ENCODE measurements at regions not wholly inside any gene's neighbourhood (a gene's known extent, or its start where the extent isn't known, plus 50 kb on each side); places are given as distances from the start of the nearest gene placed in this dataset.
"Not testable (repeated sequence)": the region's sequence is repeated elsewhere in the genome, so short reads cannot be mapped to it uniquely, and the experiment has no call there.

DNA sequence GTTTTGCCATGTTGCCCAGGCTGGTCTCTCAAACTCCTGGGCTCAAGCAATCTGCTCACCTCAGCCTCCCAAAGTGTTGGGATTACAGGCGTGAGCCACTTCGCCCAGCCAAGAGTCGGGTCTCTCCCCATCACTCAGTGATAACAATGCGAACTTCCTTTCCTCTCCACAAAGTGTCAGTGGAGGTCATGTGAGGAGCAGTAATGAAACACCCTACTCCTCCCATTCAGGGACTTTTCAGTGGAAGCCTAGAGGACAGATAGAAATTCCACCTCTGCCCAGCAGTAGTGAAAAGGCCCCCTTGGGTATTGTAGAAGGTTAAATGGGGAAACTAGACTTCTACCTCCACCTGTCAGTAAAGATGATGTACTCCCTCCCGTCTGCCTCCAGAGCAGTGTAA lies 141.9 kb upstream of the STK26 start:
- DNase-seq (ENCODE audit: low read depth in 2 of 3, low spot score in 2 of 3): no peak

DNA sequence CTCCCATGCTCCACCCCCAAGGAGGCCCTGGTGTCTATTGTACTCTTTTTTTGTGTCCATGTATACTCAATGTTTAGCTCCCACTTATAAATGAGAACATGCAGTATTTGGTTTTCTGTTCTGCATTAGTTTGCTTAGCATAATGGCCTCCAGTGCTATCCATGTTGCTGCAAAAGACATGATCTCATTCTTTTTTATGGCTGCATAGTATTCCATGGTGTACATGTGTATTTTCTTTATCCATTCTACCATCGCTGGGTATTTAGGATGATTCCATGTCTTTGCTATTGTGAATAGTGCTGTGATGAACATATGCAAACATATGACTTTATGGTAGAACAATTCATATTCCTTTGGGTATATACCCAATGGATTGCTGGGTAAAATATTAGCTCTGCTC lies 138.1 kb upstream of the STK26 start:
- DNase-seq (ENCODE audit: low read depth in 2 of 3, low spot score in 2 of 3): not testable (repeated sequence)

DNA sequence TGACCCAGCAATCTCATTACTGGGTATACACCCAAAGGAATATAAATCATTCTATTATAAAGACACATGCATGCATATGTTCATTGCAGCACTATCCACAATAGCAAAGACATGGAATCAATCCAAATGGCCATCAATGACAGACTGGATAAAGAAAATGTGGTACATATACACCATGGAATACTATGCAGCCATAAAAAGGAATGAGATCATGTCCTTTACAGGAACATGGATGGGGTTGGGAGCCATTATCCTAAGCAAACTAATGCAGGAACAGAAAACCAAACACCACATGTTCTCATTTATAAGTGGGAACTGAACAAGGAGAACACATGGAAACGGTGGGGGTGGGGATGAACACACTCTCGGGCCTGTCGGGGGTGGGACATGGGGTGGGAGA lies 129.2 kb upstream of the STK26 start:
- DNase-seq (ENCODE audit: low read depth in 2 of 3, low spot score in 2 of 3): not testable (repeated sequence)

DNA sequence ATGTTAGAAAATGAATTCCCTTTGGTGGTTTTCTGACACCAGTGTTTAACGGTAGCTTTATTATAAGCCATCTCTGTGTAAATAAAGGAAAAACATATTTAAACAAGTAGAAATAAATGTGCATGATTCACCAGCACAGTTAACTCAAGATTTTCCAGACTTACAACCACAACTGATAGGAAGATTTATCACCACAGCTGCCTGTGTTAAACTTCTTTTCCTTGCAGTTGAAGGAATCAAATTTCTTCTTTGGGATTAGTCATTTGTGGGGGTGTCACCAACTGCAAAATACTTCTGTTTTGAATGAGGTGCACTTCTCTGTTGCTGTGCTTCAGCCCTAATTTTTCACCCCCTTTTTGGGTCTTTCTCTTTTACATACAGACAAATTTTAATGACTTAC lies 128.1 kb upstream of the STK26 start:
- DNase-seq (ENCODE audit: low read depth in 2 of 3, low spot score in 2 of 3): no peak

DNA sequence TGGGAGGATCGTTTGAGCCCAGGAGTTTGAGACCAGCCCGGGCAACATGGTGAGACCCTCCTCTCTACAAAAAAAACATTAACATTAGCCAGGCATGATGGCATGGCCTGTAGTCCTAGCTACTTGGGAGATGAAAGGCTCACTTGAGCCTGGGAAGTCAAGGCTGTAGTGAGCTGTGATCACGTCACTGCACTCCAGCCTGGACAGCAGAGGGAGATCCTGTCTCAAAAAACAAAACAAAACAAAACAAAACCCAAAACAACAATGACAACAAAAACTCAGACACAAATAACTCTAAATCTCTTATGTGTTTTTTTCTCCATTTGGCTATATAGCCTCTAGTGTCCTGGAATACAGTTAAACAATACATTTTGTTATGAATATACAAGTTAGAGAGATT lies 127.3 kb upstream of the STK26 start:
- DNase-seq (ENCODE audit: low read depth in 2 of 3, low spot score in 2 of 3): no peak

DNA sequence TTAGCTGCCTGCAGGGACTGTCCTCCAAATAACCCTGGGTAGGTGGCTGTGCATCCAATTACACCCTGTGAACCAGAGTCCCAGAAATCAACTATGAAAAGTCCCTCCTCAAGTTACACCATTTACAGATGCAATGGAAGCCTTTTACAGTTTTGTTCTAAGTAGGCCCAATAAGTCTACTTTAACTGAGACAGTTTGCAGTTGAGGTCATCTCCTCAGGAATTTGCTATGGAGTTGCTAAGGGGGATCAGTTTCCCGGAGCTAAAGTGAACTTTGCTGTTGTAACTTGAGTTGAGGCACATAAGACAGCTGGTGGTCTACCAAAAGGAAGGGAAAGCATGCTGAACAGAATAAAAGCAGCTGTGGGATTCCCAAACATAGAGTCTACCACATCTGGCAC lies 121.6 kb upstream of the STK26 start:
- no peak for DNase-seq (ENCODE audit: low read depth in 2 of 3, low spot score in 2 of 3)

DNA sequence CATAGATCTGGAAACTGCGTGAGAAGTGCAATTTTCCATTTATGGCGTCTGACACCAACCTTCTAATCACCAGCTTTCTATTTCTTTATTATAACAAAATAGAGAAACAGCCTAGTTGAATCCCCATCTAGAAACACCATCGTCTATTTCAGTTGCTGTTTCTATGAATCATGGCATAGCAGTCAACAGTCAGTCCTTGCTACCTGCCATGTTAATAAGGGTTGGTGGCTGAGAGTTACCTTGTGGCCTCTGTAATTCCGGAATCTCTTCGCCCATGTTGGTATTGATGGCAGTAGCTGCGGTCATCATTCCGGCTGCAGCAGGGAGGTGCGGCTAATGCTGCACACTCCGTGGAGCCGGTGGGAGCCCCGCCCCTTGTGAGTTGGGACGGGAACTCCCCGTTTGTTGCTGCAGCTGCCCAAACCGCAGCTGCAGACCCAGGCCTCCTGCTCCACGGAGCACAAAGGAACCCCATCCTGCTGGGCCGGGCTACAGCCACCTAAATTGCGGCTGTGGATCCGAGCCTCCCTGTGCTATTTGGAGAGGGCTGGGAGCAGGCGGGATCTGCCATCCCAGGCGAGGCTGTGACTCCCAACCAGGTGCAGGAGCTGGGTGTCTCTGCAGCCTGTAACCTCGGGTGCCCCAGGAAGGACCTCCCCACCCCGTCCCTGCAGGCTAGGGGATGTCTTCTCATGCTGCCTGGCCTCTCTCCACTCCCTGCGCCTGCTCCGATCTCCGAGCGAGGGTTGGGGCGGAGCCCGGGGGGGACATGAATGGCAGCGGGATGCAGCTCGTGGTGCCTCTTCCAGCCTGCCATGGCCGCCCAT lies 115.4 kb upstream of the STK26 start:
- no peak for DNase-seq (ENCODE audit: low read depth in 2 of 3, low spot score in 2 of 3)

DNA sequence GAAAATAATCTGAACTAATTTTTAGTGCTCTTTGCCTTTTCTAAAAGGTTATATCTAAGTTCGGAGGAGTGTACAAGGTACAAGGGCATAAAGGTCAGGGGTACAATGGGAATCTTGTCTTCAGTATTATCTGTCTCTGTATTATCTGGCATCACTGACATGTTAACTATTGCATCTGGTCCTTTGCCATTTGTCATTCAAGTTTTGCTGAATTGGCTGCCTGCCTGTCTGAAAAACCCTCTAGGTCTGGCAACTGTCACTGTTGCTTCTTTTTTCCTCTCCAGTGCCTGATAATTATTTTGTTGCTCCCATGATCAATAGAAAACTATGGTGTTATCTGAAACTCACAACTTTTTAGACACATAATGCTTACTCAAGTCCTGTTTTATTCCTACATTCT lies 112.5 kb upstream of the STK26 start:
- DNase-seq (ENCODE audit: low read depth in 2 of 3, low spot score in 2 of 3): no peak

DNA sequence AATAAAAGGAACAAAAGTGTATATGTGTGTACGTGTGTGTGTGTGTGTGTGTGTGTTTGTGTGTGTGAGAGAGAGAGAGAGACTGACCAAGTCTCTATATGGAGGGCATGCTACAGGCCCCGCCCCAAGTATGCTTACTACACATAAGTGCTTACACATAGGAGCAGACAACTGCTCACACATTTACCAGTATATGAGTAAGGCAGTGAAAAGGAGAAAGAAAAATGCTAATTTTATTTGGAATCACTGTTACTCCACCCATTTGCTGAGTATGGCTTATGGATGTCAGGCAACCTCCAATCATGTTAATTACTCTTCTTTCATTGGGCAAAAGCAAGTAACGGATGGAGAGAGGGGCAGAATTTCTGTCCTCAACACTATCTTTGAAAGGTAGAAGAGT lies 107.6 kb upstream of the STK26 start:
- DNase-seq (ENCODE audit: low read depth in 2 of 3, low spot score in 2 of 3): no peak

DNA sequence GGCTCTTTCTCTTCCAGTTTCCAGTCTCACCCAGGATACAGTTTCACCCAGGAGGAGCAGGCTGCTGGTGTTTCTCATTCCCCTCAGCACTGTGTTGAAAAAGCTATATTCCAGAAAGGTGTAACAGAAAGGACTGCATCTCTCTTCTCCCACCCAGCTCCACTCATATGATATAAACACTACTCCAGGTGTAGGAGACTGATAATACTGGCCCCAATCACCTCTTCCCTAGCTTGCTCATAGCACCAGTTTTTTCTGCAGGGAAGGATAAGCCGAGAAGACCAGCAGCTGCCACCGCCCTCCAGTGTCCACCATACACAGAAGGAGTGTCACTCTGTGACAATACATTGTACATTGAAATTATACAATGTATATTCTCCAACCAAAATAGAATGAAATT lies 105.5 kb upstream of the STK26 start:
- no peak for DNase-seq (ENCODE audit: low read depth in 2 of 3, low spot score in 2 of 3)

DNA sequence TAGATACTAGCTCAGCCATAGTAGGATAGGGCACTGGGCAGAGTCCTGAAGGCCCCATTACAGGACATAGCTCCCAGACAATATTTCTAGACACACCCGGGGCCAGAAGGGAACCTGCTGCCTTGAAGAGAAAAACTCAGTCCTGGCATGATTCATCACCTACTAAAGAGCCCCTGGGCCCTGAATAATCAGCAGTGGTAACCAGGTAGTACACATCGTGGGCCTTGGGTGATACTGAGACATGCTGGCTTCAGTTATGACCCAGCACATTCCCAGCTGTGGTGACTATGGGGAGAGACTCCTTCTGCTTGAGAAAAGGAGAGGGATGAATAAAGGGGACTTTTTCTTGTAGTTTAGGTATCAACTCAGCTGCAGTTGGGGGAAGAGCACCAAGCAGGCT lies 104.3 kb upstream of the STK26 start:
- no peak for DNase-seq (ENCODE audit: low read depth in 2 of 3, low spot score in 2 of 3)

DNA sequence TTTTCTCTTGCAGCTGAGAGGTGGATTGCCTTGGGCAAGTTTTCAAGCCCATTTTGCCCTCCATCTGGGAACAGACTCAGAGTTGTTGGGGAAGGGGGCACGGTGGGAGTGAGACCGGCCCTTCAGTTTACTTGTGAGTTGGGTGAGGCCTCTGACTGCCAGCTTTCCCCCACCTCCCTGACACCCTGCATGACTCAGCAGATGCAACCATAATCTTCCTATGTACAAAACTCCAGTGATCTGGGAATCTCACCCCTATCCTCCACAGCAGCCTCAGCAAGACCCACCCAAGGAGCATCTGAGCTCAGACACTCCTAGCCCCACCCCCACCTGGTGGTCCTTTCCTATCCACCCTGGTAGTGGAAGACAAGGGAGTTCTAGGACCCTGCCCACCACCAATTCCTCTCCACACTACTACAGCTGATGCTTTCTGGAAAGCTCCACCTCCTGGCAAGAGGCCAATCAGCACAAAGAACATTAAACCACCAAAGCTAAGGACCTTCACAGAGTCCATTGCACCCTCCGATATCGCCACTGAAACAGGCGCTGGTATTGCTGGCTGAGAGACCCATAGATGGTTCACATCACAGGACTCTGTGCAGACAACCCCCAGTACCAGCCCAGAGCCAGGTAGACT lies 99.4 kb upstream of the STK26 start:
- no peak for DNase-seq (ENCODE audit: low read depth in 2 of 3, low spot score in 2 of 3)

DNA sequence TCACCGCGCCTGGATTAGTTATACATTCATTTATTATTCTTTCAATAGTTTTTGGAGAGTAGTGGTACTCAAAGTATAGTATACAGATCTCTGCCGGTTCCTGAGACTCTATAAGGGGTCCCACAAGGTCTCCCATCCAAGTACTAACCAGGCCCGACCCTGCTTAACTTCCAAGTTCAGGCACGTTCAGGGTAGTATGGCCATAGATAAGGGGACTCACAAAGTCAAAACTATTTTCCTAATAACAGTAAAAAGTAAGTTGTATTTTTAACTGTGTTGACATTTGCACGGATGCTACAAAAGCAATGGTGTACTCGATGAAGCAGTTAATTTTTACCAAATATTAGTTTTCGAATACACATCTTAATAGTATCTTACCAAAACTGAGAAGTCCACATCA lies 84.4 kb upstream of the STK26 start:
- no peak for DNase-seq (ENCODE audit: low read depth in 2 of 3, low spot score in 2 of 3)

DNA sequence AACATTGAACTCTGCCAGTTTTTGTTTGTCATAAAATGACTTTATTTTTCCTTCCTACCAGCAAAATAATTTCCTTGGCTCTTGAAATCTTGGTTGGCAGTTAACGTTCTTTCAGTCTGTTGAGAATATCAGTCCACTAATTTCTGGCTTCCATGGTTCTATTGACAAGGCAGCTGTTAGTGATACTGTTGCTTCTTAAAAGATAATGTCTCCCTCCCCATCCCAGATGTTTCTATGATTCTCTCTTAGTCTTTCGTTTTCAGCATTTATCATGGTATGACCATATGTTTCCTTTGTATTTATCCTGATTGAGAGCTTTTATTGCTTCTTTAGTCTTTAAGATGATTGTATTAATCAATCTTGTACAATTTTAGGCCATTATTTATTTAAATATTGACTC lies 81.1 kb upstream of the STK26 start:
- no peak for DNase-seq (ENCODE audit: low read depth in 2 of 3, low spot score in 2 of 3)

DNA sequence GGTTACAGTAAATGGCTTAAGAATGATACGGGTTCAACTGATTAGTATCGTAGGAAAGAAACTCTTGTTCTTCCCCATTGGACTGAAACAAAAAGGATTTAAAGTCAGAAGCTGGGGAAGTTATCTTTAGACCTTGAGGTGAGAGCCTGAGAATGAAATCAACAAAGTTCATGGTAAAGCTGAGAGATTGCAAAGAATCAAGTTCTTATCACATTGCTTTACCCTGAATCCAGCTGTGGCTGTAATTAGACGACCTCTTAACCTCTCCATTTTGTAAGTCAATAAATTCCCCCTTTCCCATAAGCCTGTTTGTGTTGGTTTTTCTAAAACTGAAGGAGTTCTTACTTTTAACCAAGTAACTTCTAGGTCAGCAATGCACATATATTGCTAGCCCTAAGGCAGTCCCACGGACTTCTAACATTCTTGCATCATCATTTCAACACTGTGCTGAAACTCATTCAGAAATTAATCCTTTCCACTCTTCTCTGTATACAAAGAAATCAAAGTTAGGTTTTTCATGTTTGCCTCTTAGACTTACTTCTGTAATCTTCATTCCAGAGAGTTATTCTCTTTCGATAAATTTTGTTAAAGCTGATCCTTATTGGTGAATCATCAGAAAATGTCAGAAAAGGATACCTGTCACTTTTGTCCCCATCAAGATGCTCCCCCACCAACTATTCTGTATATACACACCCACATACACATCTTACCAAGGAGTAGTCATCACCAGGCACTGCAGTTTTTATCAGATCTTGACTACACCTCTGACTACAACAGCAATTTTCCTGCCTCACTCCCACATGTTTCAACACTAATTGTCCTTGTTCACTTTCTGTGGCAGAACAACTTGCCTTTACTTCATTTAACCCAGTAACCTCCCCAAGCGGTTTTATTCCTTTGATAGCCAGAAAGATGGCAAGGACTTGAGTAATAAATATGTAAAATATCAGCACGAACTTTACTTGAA lies 77.9 kb upstream of the STK26 start:
- no peak for DNase-seq (ENCODE audit: low read depth in 2 of 3, low spot score in 2 of 3)

DNA sequence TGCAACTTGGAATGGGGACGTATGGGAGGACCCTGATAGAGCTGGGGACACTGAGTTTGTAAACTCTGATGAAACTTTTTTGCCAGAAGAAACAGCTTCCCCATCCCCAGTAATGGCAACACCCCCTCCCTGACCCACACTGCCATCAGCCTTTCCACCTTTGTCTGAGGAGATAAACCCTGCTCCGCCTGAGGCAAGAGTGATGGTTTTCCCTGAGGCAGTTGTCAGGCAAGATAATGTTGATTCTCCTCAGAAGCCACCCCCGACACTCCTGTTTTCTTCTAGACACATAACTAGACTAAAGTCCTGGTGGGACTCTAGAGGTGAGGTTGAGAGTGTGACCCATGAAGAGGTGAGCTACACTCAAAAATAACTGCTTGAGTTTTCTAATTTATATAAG lies 71.9 kb upstream of the STK26 start:
- no peak for DNase-seq (ENCODE audit: low read depth in 2 of 3, low spot score in 2 of 3)

DNA sequence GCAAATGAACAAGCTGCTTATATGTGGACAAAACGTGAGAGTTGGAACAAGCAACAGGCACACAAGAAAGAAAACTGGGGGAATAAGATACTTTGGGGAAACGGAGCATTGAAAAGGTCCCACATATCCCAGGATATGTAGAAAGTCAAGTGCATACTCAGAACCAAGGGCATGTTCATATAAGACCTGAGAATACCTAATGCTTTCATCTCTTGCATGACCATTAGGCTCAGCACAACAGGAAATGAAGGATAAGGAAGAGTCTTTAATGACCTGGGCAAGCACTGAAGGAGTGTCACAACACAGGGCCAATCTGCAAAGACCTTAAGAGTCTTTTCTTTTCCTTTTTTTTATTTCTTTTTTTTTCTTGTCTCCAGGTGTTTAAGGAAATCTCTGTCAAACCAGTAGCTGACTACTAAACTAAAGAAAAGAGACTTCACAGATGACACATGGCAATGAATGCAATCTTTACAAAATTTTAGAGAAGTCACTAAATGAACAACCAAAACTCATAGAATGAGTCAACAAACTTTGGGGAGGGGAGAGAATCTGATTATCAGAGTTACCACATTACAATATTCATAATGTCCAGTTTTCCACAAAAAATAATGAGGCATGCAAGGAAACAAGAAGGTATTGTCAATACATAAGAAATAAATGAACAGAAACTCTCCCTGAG lies 67.9 kb upstream of the STK26 start:
- no peak for DNase-seq (ENCODE audit: low read depth in 2 of 3, low spot score in 2 of 3)

DNA sequence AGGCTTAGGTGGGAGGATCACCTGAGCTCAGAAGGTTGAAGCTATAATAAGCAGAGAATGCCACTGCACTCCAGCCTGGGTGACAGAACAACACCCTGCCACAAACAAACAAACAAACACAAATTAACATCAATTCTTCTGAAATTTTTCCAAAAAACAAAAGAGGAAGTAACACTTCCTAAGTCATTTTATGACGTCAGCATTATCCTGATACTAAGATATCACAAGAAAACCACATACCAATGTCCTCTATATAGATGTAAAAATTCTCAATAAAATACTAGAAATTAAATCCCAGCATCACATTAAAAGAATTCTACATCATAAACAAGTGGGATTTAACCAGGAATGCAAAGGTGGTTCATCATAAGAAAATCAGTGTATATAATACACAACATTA lies 64.4 kb upstream of the STK26 start:
- DNase-seq (ENCODE audit: low read depth in 2 of 3, low spot score in 2 of 3): no peak

DNA sequence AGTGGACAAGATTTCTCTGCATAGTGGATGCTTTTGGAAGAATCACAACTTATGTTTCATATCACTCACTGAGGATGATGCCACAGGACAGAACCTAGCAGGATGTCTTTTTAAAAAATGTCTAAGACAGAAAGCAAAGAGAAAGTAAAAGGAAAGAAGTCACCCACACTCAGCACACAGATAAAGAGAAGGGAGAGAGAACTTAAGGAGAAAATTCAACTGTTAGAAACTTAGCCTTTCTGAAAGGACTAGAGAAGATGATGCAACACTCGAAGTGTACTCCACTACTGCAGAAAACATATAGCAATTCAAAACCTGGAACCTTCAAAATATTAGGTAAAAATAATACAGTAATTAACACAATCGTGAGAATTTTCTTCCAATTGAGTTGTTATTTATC lies 52.8 kb upstream of the STK26 start:
- no peak for DNase-seq (ENCODE audit: low read depth in 2 of 3, low spot score in 2 of 3)

Data from activated CD8-positive, alpha-beta memory T cell treated with anti-CD3 and anti-CD28 coated beads for 48 hours (primary cell).